ENCODE measurements at regions not wholly inside any gene's neighbourhood (a gene's known extent, or its start where the extent isn't known, plus 50 kb on each side); places are given as distances from the start of the nearest gene placed in this dataset.
"Not testable (repeated sequence)": the region's sequence is repeated elsewhere in the genome, so short reads cannot be mapped to it uniquely, and the experiment has no call there.

- no peaks in the 10 kb centered on the region for H3K4me1 ChIP-seq (ENCODE audit: low read length)
Observed at GRCh38 chr1:187605736-187606135, 777.0 kb downstream of the PLA2G4A start.

GRCh38 chr1:187615853-187616735, 787.3 kb downstream of the PLA2G4A start:
- not testable (repeated sequence) for H2AFZ ChIP-seq (ENCODE audit: low read length); DNase-seq; H3F3A ChIP-seq (ENCODE audit: insufficient read depth, low read length)

More at GRCh38 chr1:187605736-187606135, 777.0 kb downstream of the PLA2G4A start:
- no peak for DNase-seq
- no peak overlapping the region for H3K27ac ChIP-seq (ENCODE audit: low read length)
- H3K9ac ChIP-seq (ENCODE audit: low read length) = no peak overlapping the region
- no peaks in the 10 kb centered on the region for H3K9me2 ChIP-seq (replicated peaks; ENCODE audit: insufficient read depth, low read length)
- TF ChIP-seq EZH2 (optimal IDR thresholded peaks at IDR 0.05; ENCODE audit: low read depth, low read length) = no peak
- no peak for TF ChIP-seq EZH2phosphoT487 (IDR thresholded peaks at IDR 0.05; ENCODE audit: low read length)
- no peak for TF ChIP-seq CTCF (IDR thresholded peaks at IDR 0.05; ENCODE audit: low read length)
- no peaks in the 10 kb centered on the region for H3K36me3 ChIP-seq (replicated peaks; ENCODE audit: insufficient read depth, low read length)
- H3F3A ChIP-seq (ENCODE audit: insufficient read depth, low read length) = no peaks in the 10 kb centered on the region
- no peak overlapping the region for H3K4me3 ChIP-seq (ENCODE audit: low read length)
- no peaks in the 10 kb centered on the region for H3K79me2 ChIP-seq (ENCODE audit: low read length)
- no peaks in the 10 kb centered on the region for H3K9me3 ChIP-seq (replicated peaks; ENCODE audit: insufficient read depth, low read length)
- no peak overlapping the region for H3K4me2 ChIP-seq (ENCODE audit: low read depth, low read length)
- no peak overlapping the region for H2AFZ ChIP-seq (ENCODE audit: low read length)
- no peaks in the 10 kb centered on the region; the same call in 1 of the 2 replicates for H4K20me1 ChIP-seq (ENCODE audit: insufficient read depth, low read length)
- H3K27me3 ChIP-seq (replicated peaks; ENCODE audit: insufficient read depth, low read length) = no peaks in the 10 kb centered on the region

GRCh38 chr1:187616830-187617229, 788.1 kb downstream of the PLA2G4A start:
- not testable (repeated sequence) for H3K4me2 ChIP-seq (ENCODE audit: low read depth, low read length); H2AFZ ChIP-seq (ENCODE audit: low read length); H4K20me1 ChIP-seq (ENCODE audit: insufficient read depth, low read length); H3K79me2 ChIP-seq (ENCODE audit: low read length); H3K27me3 ChIP-seq (replicated peaks; ENCODE audit: insufficient read depth, low read length); H3K27ac ChIP-seq (ENCODE audit: low read length); DNase-seq; H3K36me3 ChIP-seq (replicated peaks; ENCODE audit: insufficient read depth, low read length); H3F3A ChIP-seq (ENCODE audit: insufficient read depth, low read length); H3K9me3 ChIP-seq (replicated peaks; ENCODE audit: insufficient read depth, low read length); H3K9me2 ChIP-seq (replicated peaks; ENCODE audit: insufficient read depth, low read length); H3K4me1 ChIP-seq (ENCODE audit: low read length); H3K9ac ChIP-seq (ENCODE audit: low read length); H3K4me3 ChIP-seq (ENCODE audit: low read length)

More at GRCh38 chr1:187615853-187616735, 787.3 kb downstream of the PLA2G4A start:
- not testable (repeated sequence) for H3K36me3 ChIP-seq (replicated peaks; ENCODE audit: insufficient read depth, low read length); H3K9me2 ChIP-seq (replicated peaks; ENCODE audit: insufficient read depth, low read length); H3K4me1 ChIP-seq (ENCODE audit: low read length); H3K79me2 ChIP-seq (ENCODE audit: low read length); H3K4me2 ChIP-seq (ENCODE audit: low read depth, low read length); H3K9me3 ChIP-seq (replicated peaks; ENCODE audit: insufficient read depth, low read length); H4K20me1 ChIP-seq (ENCODE audit: insufficient read depth, low read length); H3K4me3 ChIP-seq (ENCODE audit: low read length); H3K27ac ChIP-seq (ENCODE audit: low read length); H3K27me3 ChIP-seq (replicated peaks; ENCODE audit: insufficient read depth, low read length); H3K9ac ChIP-seq (ENCODE audit: low read length)

GRCh38 chr1:187617776-187618175, 789.0 kb downstream of the PLA2G4A start:
- no peak for DNase-seq
- TF ChIP-seq EZH2 (optimal IDR thresholded peaks at IDR 0.05; ENCODE audit: low read depth, low read length) (no peak), CTCF (IDR thresholded peaks at IDR 0.05; ENCODE audit: low read length) (no peak), EZH2phosphoT487 (IDR thresholded peaks at IDR 0.05; ENCODE audit: low read length) (no peak)
- no peaks in the 10 kb centered on the region for H3K36me3 ChIP-seq (replicated peaks; ENCODE audit: insufficient read depth, low read length)

More at GRCh38 chr1:187617776-187618175, 789.0 kb downstream of the PLA2G4A start:
- no peaks in the 10 kb centered on the region for H3K9me2 ChIP-seq (replicated peaks; ENCODE audit: insufficient read depth, low read length)
- no peak overlapping the region for H3K9ac ChIP-seq (ENCODE audit: low read length)
- H3K27me3 ChIP-seq (replicated peaks; ENCODE audit: insufficient read depth, low read length) = no peaks in the 10 kb centered on the region
- peaks cover 10% of the 10 kb centered on the region for H3F3A ChIP-seq (ENCODE audit: insufficient read depth, low read length)
- H3K4me3 ChIP-seq (ENCODE audit: low read length) = no peak overlapping the region
- H2AFZ ChIP-seq (ENCODE audit: low read length) = no peak overlapping the region
- H3K4me2 ChIP-seq (ENCODE audit: low read depth, low read length) = no peak overlapping the region
- H3K27ac ChIP-seq (ENCODE audit: low read length) = no peak overlapping the region
- H3K9me3 ChIP-seq (replicated peaks; ENCODE audit: insufficient read depth, low read length) = no peaks in the 10 kb centered on the region
- H4K20me1 ChIP-seq (ENCODE audit: insufficient read depth, low read length) = no peaks in the 10 kb centered on the region
- H3K4me1 ChIP-seq (ENCODE audit: low read length) = peaks cover 14% of the 10 kb centered on the region
- no peaks in the 10 kb centered on the region for H3K79me2 ChIP-seq (ENCODE audit: low read length)

Data from MM.1S (cell line).